Glutamatergic neuron (in vitro differentiated cells): ENCODE measurements at regions not wholly inside any gene's neighbourhood (a gene's known extent, or its start where the extent isn't known, plus 50 kb on each side); places are given as distances from the start of the nearest gene placed in this dataset.

ENCODE experiments used
- DNase-seq: peaks from one replicate; pipeline ENCODE4 v3.0.0; 2022
- H3K27ac Mint-ChIP-seq: one replicate; pipeline ENCODE4 v1.8.0; 2020; ENCODE audit warnings: mild to moderate bottlenecking, mixed read lengths, inconsistent platforms; ENCODE audit not compliant: unreplicated experiment
- H3K27me3 Mint-ChIP-seq: one replicate; pipeline ENCODE4 v1.8.0; 2020; ENCODE audit warnings: mild to moderate bottlenecking, moderate library complexity, mixed read lengths, inconsistent platforms; ENCODE audit not compliant: unreplicated experiment
- H3K36me3 Mint-ChIP-seq: one replicate; pipeline ENCODE4 v1.8.0; 2020; ENCODE audit warnings: mild to moderate bottlenecking, mixed read lengths, inconsistent platforms; ENCODE audit not compliant: unreplicated experiment
- H3K4me1 Mint-ChIP-seq: one replicate; pipeline ENCODE4 v1.8.0; 2020; ENCODE audit warnings: mild to moderate bottlenecking, low read depth, mixed read lengths, inconsistent platforms; ENCODE audit not compliant: unreplicated experiment
- H3K4me3 Mint-ChIP-seq: one replicate; pipeline ENCODE4 v1.8.0; 2020; ENCODE audit warnings: mild to moderate bottlenecking, mixed read lengths, inconsistent platforms; ENCODE audit not compliant: unreplicated experiment
- H3K9me3 Mint-ChIP-seq: one replicate; pipeline ENCODE4 v1.8.0; 2020; ENCODE audit warnings: mild to moderate bottlenecking, moderate library complexity, mixed read lengths, inconsistent platforms; ENCODE audit not compliant: unreplicated experiment
- CTCF ChIP-seq: fragments of 200-600 bp; sonication (generic); IDR thresholded peaks from one replicate; pipeline ENCODE4 v1.5.0; 2021; ENCODE audit not compliant: partially characterized antibody, unreplicated experiment

DNA sequence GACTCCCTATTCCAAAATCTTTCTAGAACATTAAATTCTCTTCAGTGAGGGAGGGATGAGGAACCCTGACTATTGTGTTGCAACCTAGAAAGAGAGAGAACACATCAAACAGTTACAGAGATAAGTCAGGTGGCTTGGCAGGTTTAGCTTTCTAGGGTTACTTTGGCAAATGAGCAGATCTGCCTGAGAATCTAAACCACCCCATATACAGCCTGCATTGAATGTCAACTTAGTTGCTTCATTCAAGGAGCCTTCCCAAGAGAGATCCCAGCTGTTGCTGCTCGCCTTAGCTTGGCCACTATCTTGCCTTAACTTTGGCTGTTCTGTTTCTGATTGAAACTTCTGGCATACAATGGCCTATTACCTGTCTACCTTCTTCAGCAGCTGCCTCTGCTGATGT, 74.7 kb upstream of the TCF21 start:
- no peak overlapping the region for H3K27ac Mint-ChIP-seq
- no peak for DNase-seq
- no peak for TF ChIP-seq CTCF
- no peaks in the 10 kb centered on the region for H3K4me1 Mint-ChIP-seq
- no peak overlapping the region for H3K4me3 Mint-ChIP-seq
- peaks cover 2% of the 10 kb centered on the region for H3K27me3 Mint-ChIP-seq
- H3K36me3 Mint-ChIP-seq, result no peaks in the 10 kb centered on the region
- H3K9me3 Mint-ChIP-seq, result peaks cover 2% of the 10 kb centered on the region

GRCh38 chr6:133814797-133815196, 74.1 kb upstream of the TCF21 start:
- peaks cover 2% of the 10 kb centered on the region for H3K9me3 Mint-ChIP-seq
- TF ChIP-seq CTCF, result no peak
- no peak for DNase-seq
- no peaks in the 10 kb centered on the region for H3K36me3 Mint-ChIP-seq
- H3K4me1 Mint-ChIP-seq, result no peaks in the 10 kb centered on the region
- no peak overlapping the region for H3K27ac Mint-ChIP-seq
- H3K27me3 Mint-ChIP-seq, result peaks cover 2% of the 10 kb centered on the region
- no peak overlapping the region for H3K4me3 Mint-ChIP-seq

DNA sequence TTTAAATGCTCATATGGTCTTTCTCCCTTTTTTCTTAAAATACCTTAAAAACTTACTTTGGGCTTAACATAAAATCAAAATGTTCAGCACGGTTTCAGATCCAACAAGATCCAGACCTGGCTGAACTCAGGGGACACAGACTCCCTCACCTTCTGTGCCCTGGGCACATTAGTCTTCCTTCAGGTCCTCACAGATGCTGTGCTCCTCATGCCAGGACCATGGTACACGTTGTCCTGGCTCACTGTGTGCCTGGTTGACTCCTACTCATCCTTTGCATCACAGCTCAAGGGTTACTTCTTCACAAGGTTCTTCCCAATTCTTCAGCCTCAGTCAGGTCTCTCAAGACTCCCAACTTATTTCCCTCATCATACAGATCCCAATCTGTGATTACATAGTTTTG, 73.6 kb upstream of the TCF21 start:
- Mint-ChIP-seq H3K36me3 (no peaks in the 10 kb centered on the region), H3K4me1 (no peaks in the 10 kb centered on the region), H3K27ac (no peak overlapping the region), H3K4me3 (no peak overlapping the region), H3K27me3 (peaks cover 2% of the 10 kb centered on the region), H3K9me3 (peaks cover 2% of the 10 kb centered on the region)
- no peak for TF ChIP-seq CTCF
- no peak for DNase-seq

DNA sequence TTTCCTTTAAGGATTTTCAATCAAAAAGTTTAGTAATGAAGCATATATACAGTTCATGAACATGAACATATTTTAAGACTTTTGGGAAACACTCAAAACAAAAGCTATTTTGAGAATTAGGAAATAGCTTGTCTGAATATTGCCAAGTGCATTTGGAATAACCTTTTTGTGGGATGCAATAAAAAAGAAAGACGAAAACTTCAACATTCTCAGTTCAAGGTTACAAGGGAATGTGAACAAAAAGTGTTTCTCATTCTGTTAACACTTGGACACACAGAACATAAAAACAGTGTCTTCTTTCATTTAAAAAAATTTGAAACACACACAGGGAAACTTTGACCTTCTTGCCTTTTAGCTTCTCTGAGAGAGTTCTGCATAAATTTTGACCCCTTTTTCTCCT, 72.7 kb upstream of the TCF21 start:
- no peak for DNase-seq
- Mint-ChIP-seq H3K36me3 (no peaks in the 10 kb centered on the region), H3K4me3 (no peak overlapping the region), H3K4me1 (no peaks in the 10 kb centered on the region), H3K27me3 (peaks cover 2% of the 10 kb centered on the region), H3K9me3 (no peaks in the 10 kb centered on the region), H3K27ac (no peak overlapping the region)
- no peak for TF ChIP-seq CTCF

GRCh38 chr6:133817460-133818047, 71.4 kb upstream of the TCF21 start:
- H3K27me3 Mint-ChIP-seq, result peaks cover 2% of the 10 kb centered on the region
- no peak overlapping the region for H3K4me3 Mint-ChIP-seq
- peak; percentile 62 for DNase-seq
- no peaks in the 10 kb centered on the region for H3K9me3 Mint-ChIP-seq
- no peak overlapping the region for H3K27ac Mint-ChIP-seq
- H3K36me3 Mint-ChIP-seq, result no peaks in the 10 kb centered on the region
- TF ChIP-seq CTCF, result peak; percentile 88
- no peaks in the 10 kb centered on the region for H3K4me1 Mint-ChIP-seq
